HG02970 (cell line): ENCODE measurements at regions not wholly inside any gene's neighbourhood (a gene's known extent, or its start where the extent isn't known, plus 50 kb on each side); places are given as distances from the start of the nearest gene placed in this dataset.

ENCODE experiments used
- ATAC-seq: cut with Tn5 transposase; IDR thresholded peaks from one replicate; pipeline ENCODE4 v1.9.1; 2021; ENCODE audit warnings: mild to moderate bottlenecking, moderate library complexity, moderate number of reproducible peaks; ENCODE audit not compliant: unreplicated experiment, low FRiP score

DNA sequence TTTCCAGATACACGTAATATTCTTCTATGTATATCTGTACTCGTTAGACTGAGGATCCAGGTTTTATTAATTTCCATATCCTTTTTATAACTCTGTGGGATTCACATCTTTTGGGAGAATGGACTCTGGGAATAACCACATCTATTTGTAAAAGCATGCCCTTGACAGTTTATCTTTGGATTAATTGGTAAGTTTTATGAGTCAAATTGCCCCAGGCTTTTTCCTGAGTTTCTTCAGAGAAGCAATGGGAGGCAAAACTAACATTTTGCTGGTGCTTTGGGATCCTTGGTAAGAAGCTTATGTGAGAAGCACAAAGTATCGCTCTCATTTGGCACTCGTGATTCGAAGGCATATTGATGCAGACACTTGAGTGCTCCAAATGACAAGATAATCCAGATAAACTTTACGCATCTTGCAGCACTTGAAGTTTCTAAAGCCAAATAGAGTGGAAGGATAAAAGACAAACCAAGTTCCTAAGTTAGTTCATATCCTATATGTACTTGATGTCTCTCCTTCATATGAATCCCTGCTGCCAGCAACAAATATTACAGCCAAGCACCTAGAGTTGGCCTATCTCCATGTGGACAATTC lies 324.7 kb downstream of the TLE4 start:
- ATAC-seq = no peak

DNA sequence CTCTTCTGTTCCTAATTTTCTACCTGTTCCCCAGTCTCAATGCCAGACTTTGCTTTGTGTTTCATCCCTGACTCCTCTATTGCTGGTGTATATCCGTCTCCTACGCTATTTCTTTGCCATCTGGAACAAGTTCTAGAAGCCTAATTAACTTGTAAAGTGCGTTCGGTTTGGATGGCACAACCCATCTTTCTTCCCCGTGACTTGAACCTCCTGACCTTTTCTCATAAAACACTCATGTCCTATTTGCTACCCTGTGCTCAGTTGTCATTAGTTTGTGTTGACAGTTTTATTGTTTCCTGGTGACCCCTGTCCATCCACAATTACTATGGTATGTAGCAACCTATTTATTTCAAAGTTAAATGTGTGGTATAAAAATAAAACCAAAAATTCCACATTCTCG lies 323.5 kb downstream of the TLE4 start:
- ATAC-seq = no peak

DNA sequence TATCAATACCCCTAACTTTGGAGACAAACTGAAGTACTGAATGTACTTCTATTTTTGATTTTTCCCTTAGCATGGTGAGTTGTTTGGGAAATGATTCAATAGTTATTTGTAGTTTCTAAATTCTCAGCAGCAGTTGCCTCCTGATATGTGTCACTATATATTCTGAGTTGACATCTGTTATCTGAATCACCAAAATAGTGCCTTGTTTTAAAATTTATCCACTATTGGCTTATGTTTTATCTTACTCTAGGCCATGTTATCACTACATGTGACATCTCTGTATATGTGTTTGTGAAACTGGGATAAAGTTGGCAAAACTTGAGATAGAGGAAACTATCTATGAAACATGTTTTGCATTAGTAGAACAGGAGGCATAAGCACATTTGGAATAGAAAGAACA lies 317.6 kb downstream of the TLE4 start:
- no peak for ATAC-seq

DNA sequence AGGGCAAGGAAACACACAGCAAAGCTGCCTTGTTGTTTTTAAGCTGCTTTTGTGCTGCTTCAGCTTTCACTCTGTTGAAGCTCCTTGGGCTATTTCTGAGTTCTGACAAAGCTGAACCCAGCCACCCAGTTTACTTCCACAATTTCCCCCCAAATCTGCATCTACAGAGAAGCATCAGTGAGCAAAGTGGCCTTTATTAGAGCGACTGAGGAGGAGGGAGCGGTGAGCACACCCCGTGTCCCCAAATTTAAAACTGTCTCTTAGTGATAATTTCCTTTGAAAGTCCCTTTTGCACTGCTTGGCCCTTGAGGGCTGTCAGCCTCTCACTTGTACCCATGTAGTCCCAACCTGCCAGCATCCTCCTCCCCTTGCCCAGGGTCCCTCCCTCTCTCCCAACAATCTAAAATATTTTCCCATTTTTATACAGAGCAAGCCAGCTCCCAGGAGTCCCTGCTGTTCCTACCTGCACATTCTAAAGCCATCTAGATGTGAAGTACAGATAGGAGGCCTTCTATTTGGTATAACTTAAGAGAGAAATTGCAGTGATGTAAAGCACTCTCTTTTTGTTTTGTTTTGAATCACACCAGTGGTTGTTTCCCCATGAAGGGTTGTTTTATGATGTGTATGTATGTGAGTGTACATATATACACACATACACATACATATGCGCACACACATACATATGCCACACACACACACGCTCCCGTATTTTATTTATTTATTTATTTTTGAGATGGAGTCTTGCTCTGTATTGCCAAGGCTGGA lies 313.5 kb downstream of the TLE4 start:
- no peak for ATAC-seq

DNA sequence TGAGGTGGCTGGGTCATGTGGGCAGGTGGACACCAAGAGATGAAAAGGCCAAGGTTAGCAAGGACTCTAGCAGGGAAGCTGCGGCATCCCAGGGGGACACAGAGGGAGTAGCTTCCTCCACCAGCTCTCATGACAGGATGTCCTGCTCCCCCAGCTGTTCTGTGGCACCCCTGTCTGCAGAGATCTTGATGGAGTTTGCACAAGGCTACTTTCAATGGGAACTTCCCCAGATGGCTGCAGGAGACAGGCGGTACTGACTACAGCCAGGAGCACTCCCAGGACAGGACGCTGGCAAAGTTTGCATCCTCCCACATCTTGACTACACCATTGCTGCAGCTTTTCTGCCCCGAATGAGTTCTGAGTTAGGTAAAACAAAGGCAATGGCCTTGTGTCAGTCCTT lies 312.8 kb downstream of the TLE4 start:
- no peak for ATAC-seq

DNA sequence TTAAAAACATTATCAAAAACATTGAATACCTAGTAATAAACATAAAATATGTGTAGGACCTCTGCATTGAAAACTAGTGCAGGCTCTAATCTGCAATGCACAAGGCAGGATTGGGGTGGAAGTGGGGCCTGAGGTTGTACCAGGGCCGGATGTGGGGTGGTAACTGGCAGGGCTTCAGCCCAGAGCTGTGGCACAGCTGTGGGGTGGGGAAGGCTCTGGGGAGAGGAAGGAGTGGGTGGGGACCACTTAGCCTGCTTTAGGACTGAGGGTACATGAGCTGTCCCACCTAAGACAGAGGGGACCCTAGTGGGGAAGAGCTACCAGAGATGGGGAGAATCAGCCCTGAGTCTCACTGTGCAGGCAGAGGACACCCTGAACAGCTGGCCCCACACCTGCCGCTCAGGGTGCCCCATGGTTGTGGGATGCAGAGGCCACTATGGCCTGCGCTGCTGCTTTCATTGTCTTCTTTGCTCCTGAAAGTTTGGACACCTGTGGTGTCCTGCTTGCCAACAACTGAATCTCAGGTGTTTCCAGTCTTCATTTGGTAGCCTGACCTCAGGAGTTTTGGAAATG lies 311.4 kb downstream of the TLE4 start:
- no peak for ATAC-seq

DNA sequence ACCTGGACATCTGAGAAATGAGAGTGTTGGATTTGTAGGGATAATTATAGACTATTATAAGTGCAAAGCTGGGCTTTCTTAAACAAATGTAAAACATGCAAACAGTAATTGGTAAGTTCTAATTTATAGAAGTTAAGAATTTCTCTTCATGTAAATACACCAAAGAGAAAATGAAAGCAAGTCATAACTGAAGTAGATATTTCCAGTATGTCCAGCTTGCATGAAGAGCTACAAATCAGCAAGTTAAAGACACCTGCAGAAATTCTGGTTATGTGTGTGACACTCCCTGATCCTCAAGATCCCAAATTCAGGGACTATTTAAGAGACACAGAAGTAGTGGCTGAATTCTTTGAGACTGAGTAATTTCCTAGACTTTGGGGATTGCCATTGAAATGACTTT lies 308.9 kb downstream of the TLE4 start:
- peak; percentile 50 for ATAC-seq

DNA sequence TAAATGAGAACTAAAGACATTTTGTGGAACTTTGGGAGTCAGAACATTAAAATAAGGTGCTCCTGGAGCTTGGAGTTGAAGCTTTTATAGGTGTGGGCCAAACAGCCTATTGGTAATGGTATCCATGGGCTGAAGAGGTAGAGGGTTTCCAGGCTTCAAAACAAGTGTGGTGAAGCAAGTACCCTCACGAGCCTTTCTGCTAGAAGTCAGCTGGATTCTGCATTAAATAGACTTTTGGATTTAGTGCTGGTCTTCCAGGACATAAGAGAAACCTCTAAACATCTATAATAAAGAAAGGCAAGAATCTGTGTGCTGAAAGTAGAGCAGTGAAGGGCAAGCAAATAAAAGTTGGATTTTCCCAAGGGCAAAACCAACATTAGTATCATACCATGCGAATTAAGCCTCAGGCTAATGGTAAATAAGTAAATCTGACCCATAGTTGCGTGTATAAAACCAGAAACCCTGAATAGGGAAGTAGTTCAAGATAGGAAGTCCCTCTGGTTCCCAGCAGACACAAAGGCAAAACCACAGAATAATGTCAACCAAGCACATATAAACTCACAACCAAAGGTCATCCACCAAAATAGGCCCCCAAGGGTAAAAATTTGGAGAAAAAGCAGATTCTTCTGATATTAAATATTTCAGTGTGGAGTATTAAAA lies 306.3 kb downstream of the TLE4 start:
- no peak for ATAC-seq

DNA sequence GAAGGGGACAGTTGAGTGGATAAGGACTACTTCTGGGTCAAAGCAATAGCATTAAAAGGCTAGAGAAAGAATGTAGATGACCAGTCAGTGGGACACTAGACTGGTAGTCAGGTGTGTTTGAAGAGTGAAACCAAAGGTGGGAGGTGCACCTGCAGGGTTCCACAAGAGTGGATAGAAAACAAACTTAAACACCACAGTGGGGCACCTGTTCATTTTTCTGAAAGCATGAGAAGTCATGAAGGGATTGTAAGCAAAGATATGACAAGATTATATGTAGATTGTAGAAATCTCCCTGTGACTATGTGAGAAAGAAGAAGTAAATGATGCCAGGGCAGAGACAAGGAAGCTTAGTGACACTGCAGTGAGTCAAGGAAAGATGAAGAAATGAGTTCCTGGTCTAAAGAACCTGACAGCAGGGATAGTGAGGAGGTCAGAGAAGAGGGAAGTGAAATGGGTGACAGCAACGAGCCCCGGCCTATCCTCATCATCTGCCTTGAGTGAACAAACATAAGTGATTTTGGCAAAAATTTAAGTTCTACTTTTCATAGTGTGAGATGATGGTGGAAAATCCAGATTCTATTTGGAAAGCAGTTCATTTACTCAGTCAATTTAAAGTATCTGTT lies 296.9 kb downstream of the TLE4 start:
- ATAC-seq = no peak

DNA sequence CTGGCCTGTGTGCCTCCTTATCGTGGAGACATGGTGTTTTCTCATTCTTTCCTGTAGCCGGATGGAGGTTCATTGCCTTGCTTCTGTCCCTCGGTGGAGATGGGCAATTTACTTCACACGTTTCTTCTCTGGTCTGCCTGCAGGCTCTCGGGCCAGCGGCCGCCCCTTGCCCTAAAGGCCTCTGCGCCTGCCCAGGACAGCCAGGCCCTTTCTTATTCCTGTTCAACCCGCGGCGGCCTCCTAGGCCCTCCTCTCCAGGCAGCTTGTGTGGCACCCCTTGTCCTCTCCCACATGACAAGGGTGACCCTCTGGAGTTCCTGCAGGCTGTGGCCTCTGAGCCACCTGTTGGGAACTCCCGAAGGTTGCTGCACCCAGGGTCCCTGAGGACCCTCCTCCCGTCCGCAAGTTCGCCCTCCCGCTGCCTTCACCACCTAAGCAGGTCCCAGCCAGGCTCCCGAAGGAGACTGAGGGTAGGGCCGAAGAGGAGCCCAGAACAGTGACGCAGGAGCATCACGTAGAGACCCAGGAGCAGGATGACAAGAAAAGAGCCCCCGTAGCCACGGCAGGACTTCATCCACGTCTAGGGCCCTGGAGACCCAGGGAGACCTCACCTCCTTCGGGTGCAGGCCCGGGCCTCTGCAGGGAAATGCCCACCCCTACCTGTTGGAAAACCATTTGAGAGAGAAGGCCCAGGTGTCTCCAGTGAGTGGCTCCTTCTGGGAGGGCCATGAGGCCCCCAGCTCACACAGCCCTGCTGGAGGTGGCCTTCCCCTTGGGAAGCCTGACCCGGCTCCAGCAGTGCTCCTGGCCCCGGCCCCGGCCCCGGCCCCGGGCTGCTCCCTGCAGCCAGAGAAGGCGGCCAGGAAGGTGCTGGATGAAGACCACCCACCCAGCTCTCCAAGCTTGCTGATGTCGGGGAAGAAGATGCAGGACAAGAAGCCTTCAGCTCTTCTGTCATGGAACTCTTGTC lies 291.4 kb downstream of the TLE4 start:
- ATAC-seq = no peak

DNA sequence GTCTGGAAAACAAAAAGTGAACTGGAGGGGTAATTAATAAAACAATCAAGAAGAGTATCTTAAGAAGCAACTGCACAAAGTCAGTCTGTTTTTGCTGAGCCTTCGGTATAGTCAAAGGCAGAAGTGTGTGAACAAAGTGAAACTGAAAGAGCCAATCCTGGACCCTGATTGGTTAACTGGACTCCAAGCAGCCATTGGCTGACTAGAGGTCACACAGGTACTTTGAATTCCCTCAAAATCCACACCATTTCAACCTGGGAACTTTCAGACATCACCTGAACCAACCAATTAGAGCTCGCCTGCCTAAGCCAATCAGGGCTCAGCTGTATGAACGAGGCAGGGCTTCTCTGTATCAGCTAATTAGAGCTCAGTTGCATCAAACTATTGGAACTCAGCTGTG lies 286.7 kb downstream of the TLE4 start:
- ATAC-seq = no peak

DNA sequence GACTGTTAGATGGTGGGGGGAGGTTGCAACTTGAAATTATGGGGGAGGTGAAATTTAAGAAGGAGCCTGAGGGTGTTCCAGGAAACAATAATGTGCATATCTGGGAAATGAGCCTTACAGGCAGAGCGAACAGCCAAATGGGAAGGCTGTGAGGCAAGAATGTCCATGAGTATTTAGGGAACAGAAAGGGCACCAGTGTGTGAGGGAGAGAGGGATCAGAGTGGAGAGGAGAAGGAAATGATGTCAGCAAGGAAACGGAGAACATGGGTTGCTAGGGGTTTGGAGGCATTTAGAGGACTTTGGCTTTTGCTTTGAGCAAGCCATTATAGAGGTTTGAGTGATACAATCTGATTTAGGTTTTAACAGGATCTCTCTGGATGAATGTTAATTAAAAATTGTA lies 285.4 kb downstream of the TLE4 start:
- ATAC-seq = no peak

DNA sequence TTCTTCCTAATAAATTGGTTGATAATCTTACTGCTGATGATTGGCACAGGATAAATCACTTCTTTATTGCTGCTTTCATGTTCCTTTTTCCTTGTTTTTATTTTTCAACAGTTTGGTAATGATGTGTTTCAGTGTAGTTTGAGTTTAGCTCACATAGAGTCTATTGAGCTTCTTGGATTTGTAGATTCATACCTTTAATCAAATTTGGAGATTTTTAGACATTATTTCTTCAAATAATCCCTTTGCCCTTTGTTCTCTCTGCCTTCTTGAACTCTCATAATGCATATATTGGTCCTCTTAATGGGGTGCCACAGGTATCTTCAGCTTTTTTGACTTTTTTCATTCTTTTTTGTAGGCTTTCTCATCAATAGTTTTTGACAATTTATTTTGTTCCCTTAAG lies 275.3 kb downstream of the TLE4 start:
- no peak for ATAC-seq

DNA sequence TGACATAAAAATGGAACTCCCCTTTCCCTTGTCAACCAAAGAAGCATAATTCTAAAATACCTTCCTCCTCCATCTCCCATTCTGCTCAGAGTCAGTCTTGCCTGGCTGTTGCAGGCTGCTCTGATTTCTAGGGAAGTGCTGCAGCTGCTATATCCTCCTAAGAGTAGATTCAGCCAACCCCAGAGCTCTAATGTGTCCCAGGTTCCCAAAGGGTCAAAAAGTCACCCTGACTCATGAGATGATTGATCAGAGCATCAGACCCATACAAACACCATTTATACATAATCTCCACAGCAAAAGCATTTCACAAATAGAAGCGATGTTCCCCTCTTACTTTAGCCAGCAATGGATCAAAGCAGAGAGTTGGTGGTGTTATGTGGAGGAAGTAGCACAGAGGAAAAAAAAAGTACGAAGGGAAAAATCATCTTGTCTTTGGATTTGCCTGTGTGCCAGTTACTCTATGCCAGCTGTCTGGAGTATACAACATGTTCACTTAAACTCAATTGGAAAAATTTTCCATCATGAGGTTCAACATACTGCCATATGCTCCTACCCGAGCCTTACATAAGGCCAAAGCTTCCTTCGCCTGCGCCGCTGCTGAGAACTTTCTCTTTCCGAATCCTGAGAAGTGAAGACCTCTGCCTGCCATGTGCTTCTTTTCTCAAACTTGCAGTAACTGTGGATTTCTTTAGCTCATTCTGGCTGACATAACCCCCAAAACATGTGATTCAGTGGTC lies 258.0 kb downstream of the TLE4 start:
- no peak for ATAC-seq

DNA sequence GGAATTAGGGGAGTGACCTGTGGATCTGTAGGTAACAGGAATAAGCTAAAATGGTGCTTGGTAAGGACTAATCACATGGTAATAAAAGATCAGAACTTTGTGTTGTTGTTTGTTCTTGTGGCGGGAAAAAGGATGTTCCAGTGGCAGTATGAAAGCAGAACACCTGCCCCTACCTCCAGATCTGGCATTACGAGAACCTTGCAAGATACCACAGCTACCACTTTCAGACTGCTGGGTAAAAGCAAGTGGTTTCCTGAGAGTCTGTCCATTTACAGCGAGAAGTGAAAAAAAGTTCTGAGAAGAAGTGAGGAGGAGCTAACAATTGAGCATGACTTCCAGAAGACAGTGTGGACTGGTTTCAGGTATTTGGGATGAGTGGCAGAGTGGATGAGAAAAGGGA lies 252.5 kb downstream of the TLE4 start:
- no peak for ATAC-seq

DNA sequence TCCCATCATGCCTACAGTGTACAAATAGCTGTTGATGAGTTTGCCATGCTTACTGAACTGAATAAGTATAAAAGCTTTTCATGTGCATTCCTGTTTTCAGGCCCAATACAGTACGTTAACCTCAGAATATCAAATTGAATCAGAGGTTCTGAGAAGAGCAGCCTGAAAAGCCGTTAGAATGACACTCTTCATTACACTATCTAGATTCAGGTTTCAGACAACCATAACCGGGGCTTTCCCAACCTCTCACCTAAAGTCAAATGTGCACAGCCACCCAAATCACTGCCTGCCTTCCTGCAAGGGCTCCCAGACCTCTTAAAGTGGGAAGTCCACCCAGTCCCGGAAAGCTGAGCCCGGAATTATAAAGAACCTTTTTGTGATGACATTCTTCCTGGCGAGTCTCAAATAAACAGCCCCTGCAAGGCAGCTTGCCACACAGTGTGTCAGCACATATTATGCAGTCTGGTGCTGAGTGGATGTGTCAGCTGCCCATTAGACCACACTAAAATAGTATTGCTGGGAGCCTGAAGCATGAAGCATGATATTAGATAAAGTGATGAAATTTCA lies 245.8 kb downstream of the TLE4 start:
- peak; percentile 65 for ATAC-seq

DNA sequence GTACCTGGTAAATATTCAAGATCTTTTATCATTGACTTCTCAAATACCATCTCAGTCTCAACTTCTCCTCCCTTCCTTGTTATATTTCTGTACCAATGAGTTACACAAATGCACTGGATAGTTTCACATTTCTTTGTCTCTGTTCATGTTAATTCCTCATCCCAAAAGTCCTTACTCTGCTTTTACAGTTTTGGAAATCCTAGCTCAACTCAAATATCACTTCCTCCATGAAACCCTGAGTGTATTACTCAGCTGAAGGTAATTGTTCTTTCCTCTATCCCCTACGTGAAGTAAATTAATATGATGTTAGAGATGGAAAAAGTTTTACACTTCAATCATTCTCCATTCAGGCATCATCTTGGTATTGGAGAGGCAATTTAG lies 241.5 kb downstream of the TLE4 start:
- no peak for ATAC-seq

DNA sequence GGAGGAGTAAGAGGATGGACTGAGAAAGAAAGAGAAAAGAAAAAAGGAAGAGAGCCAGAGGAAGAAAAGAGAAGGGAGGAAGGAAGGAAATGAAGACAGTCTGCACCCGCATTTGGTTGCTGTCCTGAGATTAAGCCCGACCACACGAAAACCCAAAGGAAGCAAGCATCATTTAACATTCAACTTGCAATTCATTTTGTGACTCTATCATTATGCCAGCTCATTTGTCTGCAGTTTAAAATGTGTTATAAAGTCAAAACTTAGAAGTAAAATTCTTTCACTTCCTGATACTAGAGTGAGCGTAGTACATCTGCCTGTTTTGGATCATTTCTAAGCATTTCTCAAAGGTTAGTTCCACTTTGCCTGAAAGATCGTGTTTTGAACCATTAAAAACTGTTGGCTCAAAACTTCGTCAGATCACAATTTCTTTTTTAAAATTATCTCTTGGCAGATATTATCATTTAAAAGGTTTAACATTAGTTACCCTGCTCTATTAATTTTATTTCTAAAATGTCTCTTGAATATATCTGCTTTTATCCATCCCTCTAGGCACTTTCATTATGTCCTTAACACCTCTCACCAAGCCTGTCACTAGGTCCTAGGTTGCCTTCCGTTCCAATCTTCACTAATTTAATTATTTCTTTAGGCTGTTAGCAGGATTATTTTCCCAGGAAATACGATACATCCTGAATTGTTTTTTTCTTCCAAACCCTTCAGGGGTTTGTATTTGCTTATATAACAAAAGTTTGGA lies 240.9 kb downstream of the TLE4 start:
- peak; percentile 74 for ATAC-seq
